Body of pancreas (tissue), 4 donors: ENCODE measurements at regions not wholly inside any gene's neighbourhood (a gene's known extent, or its start where the extent isn't known, plus 50 kb on each side); places are given as distances from the start of the nearest gene placed in this dataset.

Experiments used
- ATAC-seq: fragments of 150-250 bp; one replicate; pipeline ENCODE4 v1.9.1; 2016
- DNase-seq, 4 donors: peaks; one replicate each; pipeline ENCODE4 v3.0.0-alpha.2; 2019
- H3K27ac ChIP-seq, 4 donors: fragments of 200-600 bp; sonication (generic); 1 replicate in 3 of 4; 2 replicates in 1 of 4; pipeline versions ENCODE4 v1.5.1 to v1.6.1; 2016 to 2019; ENCODE audit warnings: mild to moderate bottlenecking in 1 of 4, mixed read lengths in 1 of 4, moderate library complexity in 1 of 4
- H3K27me3 ChIP-seq, 2 donors: fragments of 200-600 bp; sonication (generic); one replicate each; pipeline ENCODE4 v1.6.0; 2016; ENCODE audit warnings: mild to moderate bottlenecking in 1 of 2
- H3K36me3 ChIP-seq, 2 donors: fragments of 200-600 bp; sonication (generic); replicated peaks in 1 of 2; 2 replicates each; pipeline ENCODE4 v1.5.1; 2016; ENCODE audit warnings: low read depth in 2 of 2; ENCODE audit not compliant: insufficient read depth in 1 of 2
- H3K4me1 ChIP-seq: fragments of 200-600 bp; sonication (generic); one replicate; pipeline ENCODE4 v1.6.0; 2016
- H3K4me3 ChIP-seq, 2 donors: fragments of 200-600 bp; sonication (generic); 1 replicate in 1 of 2; 2 replicates in 1 of 2; pipeline ENCODE4 v1.5.1; 2016 to 2019
- H3K9me3 ChIP-seq, 3 donors: fragments of 200-600 bp; sonication (generic); 1 replicate in 2 of 3; 2 replicates in 1 of 3; pipeline ENCODE4 v1.5.1; 2016
- CTCF ChIP-seq, 7 experiments: fragments of 450-650 bp in 4 of 7; fragments of 200-600 bp in 3 of 7; sonication (generic) in 3 of 7; IDR thresholded peaks; one replicate each; pipeline ENCODE4 v1.5.1; 2016 to 2019; ENCODE audit warnings: antibody characterized with exemption in 7 of 7
- POLR2A ChIP-seq, 3 donors: fragments of 450-650 bp; IDR thresholded peaks; one replicate each; pipeline ENCODE4 v1.6.1; 2016; ENCODE audit warnings: antibody characterized with exemption in 3 of 3, mild to moderate bottlenecking in 2 of 3
- WGBS, 2 donors: methylation state at CpG; one replicate each; pipeline ENCODE4 v1.1.5; 2017; 5-methylcytosine and 5-hydroxymethylcytosine counted together
- intact Hi-C: fragments of 100-400 bp; cut with DNase I; formaldehyde crosslinking; loops from one replicate; pipeline ENCODE4 v1.15.1; 2023

GRCh38 chr13:86038490-86038889, 239.3 kb upstream of the SLITRK6 start:
- Histone ChIP-seq H3K27ac (no peak overlapping the region), H3K4me1 (no peaks in the 10 kb centered on the region), H3K4me3 (no peak overlapping the region), H3K9me3 (no peaks in the 10 kb centered on the region), H3K27me3 (no peaks in the 10 kb centered on the region), H3K36me3 (no peaks in the 10 kb centered on the region)
- ATAC-seq: no peak
- intact Hi-C loops: no loop called here
- TF ChIP-seq POLR2A (IDR thresholded peaks at IDR 0.05): no peak
- no peak for TF ChIP-seq CTCF (IDR thresholded peaks at IDR 0.05)
- WGBS, 2 donors: 45 to 56% methylated on average over 3 of the region's 3 CpGs
- DNase-seq: no peak

GRCh38 chr13:86020351-86021002, 221.3 kb upstream of the SLITRK6 start:
- Histone ChIP-seq H3K27ac (no peak overlapping the region), H3K27me3 (no peaks in the 10 kb centered on the region), H3K4me3 (no peak overlapping the region), H3K4me1 (no peaks in the 10 kb centered on the region), H3K9me3 (no peaks in the 10 kb centered on the region), H3K36me3 (no peaks in the 10 kb centered on the region)
- TF ChIP-seq CTCF (IDR thresholded peaks at IDR 0.05) (no peak), POLR2A (IDR thresholded peaks at IDR 0.05) (no peak)
- ATAC-seq: no peak
- intact Hi-C loops: no loop called here
- WGBS, 2 donors: 13 to 23% methylated on average over 3 of the region's 3 CpGs
- DNase-seq: peak in 1 of 4 donors; percentile 1

DNA sequence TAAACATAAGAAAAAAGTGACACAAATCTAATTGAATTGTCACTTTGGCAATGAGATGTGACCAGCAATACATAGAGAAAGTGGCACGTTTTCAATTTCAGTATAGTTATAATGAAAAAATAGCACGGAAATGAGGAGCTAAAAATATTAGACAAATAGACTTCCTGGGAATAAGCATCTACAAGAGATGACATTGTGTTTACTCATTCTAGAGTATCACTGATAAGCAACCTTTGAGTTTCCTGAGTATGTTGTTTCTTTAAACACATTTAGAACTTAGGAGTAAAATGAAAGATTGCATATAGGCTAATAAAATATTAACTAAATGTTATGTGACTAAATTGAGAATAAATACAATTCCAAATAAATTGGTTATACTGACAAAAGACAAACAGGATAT, 207.1 kb upstream of the SLITRK6 start:
- Histone ChIP-seq H3K27ac (no peak overlapping the region), H3K4me3 (no peak overlapping the region), H3K4me1 (no peaks in the 10 kb centered on the region), H3K36me3 (no peaks in the 10 kb centered on the region), H3K9me3 (no peaks in the 10 kb centered on the region), H3K27me3 (no peaks in the 10 kb centered on the region)
- 5 to 14% methylated on average over 2 of the region's 2 CpGs for WGBS, 2 donors
- TF ChIP-seq POLR2A (IDR thresholded peaks at IDR 0.05) (no peak), CTCF (IDR thresholded peaks at IDR 0.05) (no peak)
- DNase-seq: no peak
- intact Hi-C loops: no loop called here
- no peak for ATAC-seq

DNA sequence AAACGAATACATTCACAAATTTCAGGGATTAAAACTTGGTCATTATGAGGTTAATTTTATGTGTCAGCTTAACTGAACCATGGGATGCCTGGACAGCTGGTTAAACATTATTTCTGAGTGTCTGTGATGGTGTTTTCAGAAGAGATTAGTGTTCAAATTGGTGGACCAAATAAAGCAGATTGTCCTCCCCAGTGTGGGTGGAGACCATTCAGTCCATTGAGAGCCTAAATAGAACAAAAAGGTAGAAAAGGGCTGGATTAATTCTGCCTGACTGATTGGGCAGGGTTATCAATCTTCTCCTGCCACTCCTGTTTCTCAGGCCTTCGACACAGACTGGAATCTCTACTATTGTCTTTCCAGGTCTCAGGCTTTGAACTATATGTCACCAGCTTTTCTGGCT, 203.8 kb upstream of the SLITRK6 start:
- no peak for TF ChIP-seq CTCF (IDR thresholded peaks at IDR 0.05)
- no peak for TF ChIP-seq POLR2A (IDR thresholded peaks at IDR 0.05)
- WGBS, 2 donors: 21 to 28% methylated on average over 2 of the region's 2 CpGs
- H3K4me1 ChIP-seq: no peaks in the 10 kb centered on the region
- no peak for DNase-seq
- ATAC-seq: no peak
- no peak overlapping the region for H3K4me3 ChIP-seq
- H3K36me3 ChIP-seq: no peaks in the 10 kb centered on the region
- intact Hi-C loops: no loop called here
- H3K27ac ChIP-seq: no peak overlapping the region
- no peaks in the 10 kb centered on the region for H3K9me3 ChIP-seq
- no peaks in the 10 kb centered on the region for H3K27me3 ChIP-seq

GRCh38 chr13:86000546-86000945, 201.3 kb upstream of the SLITRK6 start:
- TF ChIP-seq POLR2A (IDR thresholded peaks at IDR 0.05) (no peak), CTCF (IDR thresholded peaks at IDR 0.05) (no peak)

More at GRCh38 chr13:86000546-86000945, 201.3 kb upstream of the SLITRK6 start:
- Histone ChIP-seq H3K27ac (no peak overlapping the region), H3K9me3 (no peaks in the 10 kb centered on the region), H3K36me3 (no peaks in the 10 kb centered on the region), H3K27me3 (no peaks in the 10 kb centered on the region), H3K4me1 (no peaks in the 10 kb centered on the region), H3K4me3 (no peak overlapping the region)
- intact Hi-C loops: no loop called here
- 47 to 56% methylated on average over 2 of the region's 2 CpGs for WGBS, 2 donors
- no peak for ATAC-seq
- DNase-seq: no peak
